ENCODE measurements at regions not wholly inside any gene's neighbourhood (a gene's known extent, or its start where the extent isn't known, plus 50 kb on each side); places are given as distances from the start of the nearest gene placed in this dataset.
A peak's percentile ranks its signal among the peaks of the same experiment; 100 is the strongest.

GRCh38 chr1:29515170-29515955 lies 279.0 kb downstream of the PTPRU start:
- H3K4me3 ChIP-seq (ENCODE audit: low read depth, low read length), result no peak overlapping the region
- DNase-seq (ENCODE audit: low read depth), result no peak
- TF ChIP-seq, protein P1, sequence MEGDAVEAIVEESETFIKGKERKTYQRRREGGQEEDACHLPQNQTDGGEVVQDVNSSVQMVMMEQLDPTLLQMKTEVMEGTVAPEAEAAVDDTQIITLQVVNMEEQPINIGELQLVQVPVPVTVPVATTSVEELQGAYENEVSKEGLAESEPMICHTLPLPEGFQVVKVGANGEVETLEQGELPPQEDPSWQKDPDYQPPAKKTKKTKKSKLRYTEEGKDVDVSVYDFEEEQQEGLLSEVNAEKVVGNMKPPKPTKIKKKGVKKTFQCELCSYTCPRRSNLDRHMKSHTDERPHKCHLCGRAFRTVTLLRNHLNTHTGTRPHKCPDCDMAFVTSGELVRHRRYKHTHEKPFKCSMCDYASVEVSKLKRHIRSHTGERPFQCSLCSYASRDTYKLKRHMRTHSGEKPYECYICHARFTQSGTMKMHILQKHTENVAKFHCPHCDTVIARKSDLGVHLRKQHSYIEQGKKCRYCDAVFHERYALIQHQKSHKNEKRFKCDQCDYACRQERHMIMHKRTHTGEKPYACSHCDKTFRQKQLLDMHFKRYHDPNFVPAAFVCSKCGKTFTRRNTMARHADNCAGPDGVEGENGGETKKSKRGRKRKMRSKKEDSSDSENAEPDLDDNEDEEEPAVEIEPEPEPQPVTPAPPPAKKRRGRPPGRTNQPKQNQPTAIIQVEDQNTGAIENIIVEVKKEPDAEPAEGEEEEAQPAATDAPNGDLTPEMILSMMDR (conservative IDR thresholded peaks at IDR 0.05; ENCODE audit: low read depth, low read length), result no peak

DNA sequence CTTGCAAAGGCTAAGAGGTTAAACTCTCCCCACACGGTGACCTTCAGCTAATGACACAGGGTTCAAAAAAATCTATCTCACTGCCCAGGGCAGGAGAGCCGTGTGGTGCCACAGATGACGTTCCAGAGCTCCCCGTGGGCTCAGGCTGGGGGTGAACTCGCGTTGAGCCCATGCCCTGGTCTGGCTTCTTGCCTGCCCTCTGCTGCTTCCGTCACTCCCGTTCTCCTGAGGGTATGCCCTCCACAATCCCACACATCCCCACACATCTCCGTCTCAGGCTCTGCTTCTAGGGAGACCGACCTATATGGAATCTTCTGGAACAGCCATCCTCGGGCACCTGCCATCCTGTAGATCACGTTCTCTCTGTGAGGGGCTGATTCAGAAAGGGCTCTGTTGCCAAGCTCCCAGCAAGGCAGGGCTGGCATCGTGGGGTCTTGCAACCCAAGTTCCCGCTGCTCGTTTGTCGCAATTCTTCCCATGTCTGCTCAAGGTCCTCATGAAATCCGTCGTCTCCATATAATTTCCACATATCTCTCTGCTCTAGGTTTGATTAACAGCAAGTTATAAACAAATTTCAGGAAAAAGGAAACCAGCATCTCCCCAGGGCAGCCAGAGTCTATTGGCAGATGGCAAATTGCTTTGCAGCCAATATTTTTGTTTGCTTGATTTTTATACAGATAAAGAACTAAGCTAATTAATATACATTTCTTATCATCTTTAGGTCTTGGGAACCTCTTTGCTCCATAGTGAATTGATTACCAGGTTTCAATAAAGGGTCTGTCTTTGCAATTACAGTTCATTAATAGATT lies 278.2 kb downstream of the PTPRU start:
- no peak overlapping the region for H3K4me3 ChIP-seq (ENCODE audit: low read depth, low read length)
- DNase-seq (ENCODE audit: low read depth), result no peak
- TF ChIP-seq, protein P1 (conservative IDR thresholded peaks at IDR 0.05; ENCODE audit: low read depth, low read length), result no peak

GRCh38 chr1:29513357-29513756 lies 277.0 kb downstream of the PTPRU start:
- no peak overlapping the region for H3K4me3 ChIP-seq (ENCODE audit: low read depth, low read length)
- peak; percentile 20 for DNase-seq (ENCODE audit: low read depth)
- TF ChIP-seq, protein P1 (conservative IDR thresholded peaks at IDR 0.05; ENCODE audit: low read depth, low read length), result peak; percentile 98

DNA sequence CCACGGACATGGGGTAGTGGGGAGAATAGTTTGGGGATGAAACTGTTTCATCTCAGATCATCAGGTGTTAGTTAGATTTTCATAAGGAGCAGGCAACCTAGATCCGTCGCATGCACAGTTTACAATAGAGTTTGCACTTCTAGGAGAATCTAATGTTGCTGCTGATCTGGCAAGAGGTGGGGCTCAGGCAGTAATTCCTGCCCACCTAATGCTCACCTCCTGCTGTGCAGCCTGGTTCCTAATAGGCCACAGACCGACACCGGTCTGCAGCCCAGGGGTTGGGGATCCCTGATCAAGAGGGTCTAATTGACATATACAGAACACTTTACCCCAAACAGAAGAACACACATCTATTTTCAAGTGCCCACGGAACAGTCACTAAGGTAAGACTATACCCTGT lies 275.1 kb downstream of the PTPRU start:
- DNase-seq (ENCODE audit: low read depth), result no peak
- no peak overlapping the region for H3K4me3 ChIP-seq (ENCODE audit: low read depth, low read length)
- TF ChIP-seq, protein P1 (conservative IDR thresholded peaks at IDR 0.05; ENCODE audit: low read depth, low read length), result no peak

- no peak overlapping the region for H3K4me3 ChIP-seq (ENCODE audit: low read depth, low read length)
- no peak for DNase-seq (ENCODE audit: low read depth)
- TF ChIP-seq, protein P1 (conservative IDR thresholded peaks at IDR 0.05; ENCODE audit: low read depth, low read length), result no peak
Measured at GRCh38 chr1:29508458-29509107, 272.3 kb downstream of the PTPRU start.

- no peak for DNase-seq (ENCODE audit: low read depth)
- TF ChIP-seq, protein P1 (conservative IDR thresholded peaks at IDR 0.05; ENCODE audit: low read depth, low read length), result no peak
Measured at GRCh38 chr1:29506678-29507225, 270.4 kb downstream of the PTPRU start.

More at GRCh38 chr1:29506678-29507225, 270.4 kb downstream of the PTPRU start:
- H3K4me3 ChIP-seq (ENCODE audit: low read depth, low read length), result no peak overlapping the region

All from epithelial cell of proximal tubule (primary cell).